Panc1 (cell line): ENCODE measurements at regions not wholly inside any gene's neighbourhood (a gene's known extent, or its start where the extent isn't known, plus 50 kb on each side); places are given as distances from the start of the nearest gene placed in this dataset.

Source experiments
- ATAC-seq: fragments of 200-7000 bp; cut with Tn5 transposase; 2 replicates; pipeline ENCODE4 v1.9.1; 2020; ENCODE audit warnings: mild to moderate bottlenecking, moderate library complexity
- BruUV-seq: library from RNA; stranded (reverse); fragments of 400-500 nt; replicated peaks from 2 replicates; lab custom pipeline; 2021; lab: Mats Ljungman, UMichigan
- CTCF ChIA-PET: fragments of 300-600 bp; sonication (Branson Sonifier 250); formaldehyde crosslinking; loops from one replicate; lab custom pipeline; 2022; ENCODE audit warnings: antibody characterized with exemption; lab: Charles Lee
- POLR2A ChIA-PET: fragments of 300-600 bp; sonication (Branson Sonifier 250); formaldehyde crosslinking; loops from one replicate; lab custom pipeline; 2022; ENCODE audit warnings: antibody characterized with exemption; lab: Charles Lee
- DNase-seq: peaks from one replicate; pipeline ENCODE4 v3.0.0-alpha.2; 2010; ENCODE audit warnings: low read depth, low spot score
- H3K27ac ChIP-seq: 2 replicates; pipeline ENCODE4 v1.5.1; 2011; ENCODE audit warnings: mild to moderate bottlenecking, low read length, inconsistent platforms
- H3K27me3 ChIP-seq: fragments of 200-500 bp; sonication (Bioruptor generic); 2 replicates; pipeline ENCODE4 v1.6.0; 2014; ENCODE audit warnings: low read length, inconsistent platforms; ENCODE audit not compliant: control insufficient read depth, insufficient read depth
- H3K36me3 ChIP-seq: fragments of 200-500 bp; sonication (Bioruptor generic); 2 replicates; pipeline ENCODE4 v1.5.1; 2014; ENCODE audit warnings: inconsistent platforms, mild to moderate bottlenecking, low read length, moderate library complexity; ENCODE audit not compliant: control insufficient read depth, insufficient read depth
- H3K4me1 ChIP-seq: 2 replicates; pipeline ENCODE4 v1.5.1; 2011; ENCODE audit warnings: inconsistent platforms, mild to moderate bottlenecking, low read length, moderate library complexity; ENCODE audit not compliant: control insufficient read depth, insufficient read depth
- H3K4me3 ChIP-seq, 2 experiments: 2 replicates each; pipeline ENCODE4 v1.5.1; 2011 to 2012; ENCODE audit warnings: low read depth in 2 of 2, low read length in 2 of 2, mild to moderate bottlenecking in 2 of 2, inconsistent platforms in 1 of 2, moderate library complexity in 1 of 2
- H3K9me3 ChIP-seq: fragments of 200-500 bp; sonication (Bioruptor generic); 2 replicates; pipeline ENCODE4 v1.5.1; 2014; ENCODE audit warnings: low read depth, mild to moderate bottlenecking, inconsistent platforms, low read length, moderate library complexity; ENCODE audit not compliant: control insufficient read depth, insufficient read depth
- POLR2AphosphoS5 ChIP-seq: IDR thresholded peaks from 2 replicates; pipeline ENCODE4 v1.6.1; 2012; ENCODE audit warnings: mild to moderate bottlenecking, low read depth, low read length, moderate library complexity
- SIN3A ChIP-seq: IDR thresholded peaks from 2 replicates; pipeline ENCODE4 v1.6.1; 2012; ENCODE audit warnings: low read depth, mild to moderate bottlenecking, low read length, moderate library complexity, borderline replicate concordance; ENCODE audit not compliant: insufficient read depth
- TCF7L2 ChIP-seq: IDR thresholded peaks from 2 replicates; pipeline ENCODE4 v1.6.1; 2011; ENCODE audit warnings: mild to moderate bottlenecking, low read depth, low read length, inconsistent platforms
- in situ Hi-C: cut with HindIII; loops from 2 replicates; pipeline ENCODE4 v1.10.0; 2016; ENCODE audit warnings: low sequenced_read_pairs, low pct_unique_long_range_greater_than_20kb
- intact Hi-C: fragments of 100-400 bp; cut with micrococcal nuclease; formaldehyde crosslinking; loops from one replicate; pipeline ENCODE4 v1.10.0; 2022; ENCODE audit not compliant: unreplicated experiment
- TF ChIP-seq, protein P1 (sequence below), 2 experiments: IDR thresholded peaks; 2 replicates each; pipeline ENCODE4 v1.6.1; 2011 to 2012; ENCODE audit warnings: low read depth in 2 of 2, control low read depth in 1 of 2, low read length in 1 of 2, mild to moderate bottlenecking in 1 of 2, moderate library complexity in 1 of 2; ENCODE audit not compliant: insufficient read depth in 1 of 2
- TF ChIP-seq, protein P2 (sequence below): fragments of 450-650 bp; IDR thresholded peaks from 2 replicates; pipeline ENCODE4 v1.5.1; 2017; ENCODE audit warnings: mild to moderate bottlenecking

DNA sequence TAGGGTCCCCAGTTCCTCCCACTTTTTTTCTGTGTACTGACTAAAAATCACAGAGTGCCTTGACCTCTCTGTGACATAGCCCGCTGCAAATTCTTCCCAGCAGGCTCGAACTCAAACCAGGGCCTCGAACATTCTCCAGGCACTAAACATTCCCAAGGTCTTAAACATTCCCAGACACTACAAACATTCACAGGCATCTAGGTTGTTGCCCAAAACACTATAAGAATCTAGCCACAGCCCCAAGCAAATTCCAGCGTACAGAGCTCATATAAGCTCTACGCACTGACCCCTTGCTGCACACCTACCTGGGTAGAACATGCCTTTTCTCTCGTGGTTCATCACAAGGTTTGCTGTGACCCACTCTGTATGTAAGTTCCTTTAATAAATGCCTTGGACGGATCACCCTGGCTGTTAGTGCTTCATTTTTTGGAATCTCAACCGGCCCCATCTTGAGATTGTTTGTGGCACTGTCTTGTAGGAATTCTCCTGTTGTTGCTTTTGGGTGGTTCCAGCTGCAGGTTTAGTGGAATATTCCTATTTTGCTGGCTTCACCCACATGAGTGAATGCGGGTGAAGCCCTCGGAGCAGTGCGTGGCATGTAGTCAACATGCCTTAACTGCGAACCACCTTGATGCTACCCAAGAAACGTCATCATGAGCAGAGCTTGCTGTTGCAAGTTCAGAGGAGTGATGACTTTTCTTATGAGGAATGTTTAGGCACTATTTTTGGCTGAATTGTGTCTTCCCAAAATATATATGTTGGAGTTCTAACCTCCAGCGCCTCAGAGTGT is 230.0 kb downstream of the HS3ST1 start:
- intact Hi-C loops (no loop called here), in situ Hi-C loops (no loop called here)
- BruUV-seq: no TSS peak
- Histone ChIP-seq H3K4me1 (no peaks in the 10 kb centered on the region), H3K4me3 (no peak overlapping the region), H3K27me3 (no peaks in the 10 kb centered on the region), H3K27ac (no peak overlapping the region), H3K36me3 (no peaks in the 10 kb centered on the region), H3K9me3 (no peaks in the 10 kb centered on the region)
- TF ChIP-seq, protein P1, sequence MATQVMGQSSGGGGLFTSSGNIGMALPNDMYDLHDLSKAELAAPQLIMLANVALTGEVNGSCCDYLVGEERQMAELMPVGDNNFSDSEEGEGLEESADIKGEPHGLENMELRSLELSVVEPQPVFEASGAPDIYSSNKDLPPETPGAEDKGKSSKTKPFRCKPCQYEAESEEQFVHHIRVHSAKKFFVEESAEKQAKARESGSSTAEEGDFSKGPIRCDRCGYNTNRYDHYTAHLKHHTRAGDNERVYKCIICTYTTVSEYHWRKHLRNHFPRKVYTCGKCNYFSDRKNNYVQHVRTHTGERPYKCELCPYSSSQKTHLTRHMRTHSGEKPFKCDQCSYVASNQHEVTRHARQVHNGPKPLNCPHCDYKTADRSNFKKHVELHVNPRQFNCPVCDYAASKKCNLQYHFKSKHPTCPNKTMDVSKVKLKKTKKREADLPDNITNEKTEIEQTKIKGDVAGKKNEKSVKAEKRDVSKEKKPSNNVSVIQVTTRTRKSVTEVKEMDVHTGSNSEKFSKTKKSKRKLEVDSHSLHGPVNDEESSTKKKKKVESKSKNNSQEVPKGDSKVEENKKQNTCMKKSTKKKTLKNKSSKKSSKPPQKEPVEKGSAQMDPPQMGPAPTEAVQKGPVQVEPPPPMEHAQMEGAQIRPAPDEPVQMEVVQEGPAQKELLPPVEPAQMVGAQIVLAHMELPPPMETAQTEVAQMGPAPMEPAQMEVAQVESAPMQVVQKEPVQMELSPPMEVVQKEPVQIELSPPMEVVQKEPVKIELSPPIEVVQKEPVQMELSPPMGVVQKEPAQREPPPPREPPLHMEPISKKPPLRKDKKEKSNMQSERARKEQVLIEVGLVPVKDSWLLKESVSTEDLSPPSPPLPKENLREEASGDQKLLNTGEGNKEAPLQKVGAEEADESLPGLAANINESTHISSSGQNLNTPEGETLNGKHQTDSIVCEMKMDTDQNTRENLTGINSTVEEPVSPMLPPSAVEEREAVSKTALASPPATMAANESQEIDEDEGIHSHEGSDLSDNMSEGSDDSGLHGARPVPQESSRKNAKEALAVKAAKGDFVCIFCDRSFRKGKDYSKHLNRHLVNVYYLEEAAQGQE (IDR thresholded peaks at IDR 0.05; ENCODE audit: insufficient read depth in 1 of 2, low read depth in 2 of 2, low read length in 1 of 2): no peak
- no peak for TF ChIP-seq POLR2AphosphoS5
- TF ChIP-seq, protein P2, sequence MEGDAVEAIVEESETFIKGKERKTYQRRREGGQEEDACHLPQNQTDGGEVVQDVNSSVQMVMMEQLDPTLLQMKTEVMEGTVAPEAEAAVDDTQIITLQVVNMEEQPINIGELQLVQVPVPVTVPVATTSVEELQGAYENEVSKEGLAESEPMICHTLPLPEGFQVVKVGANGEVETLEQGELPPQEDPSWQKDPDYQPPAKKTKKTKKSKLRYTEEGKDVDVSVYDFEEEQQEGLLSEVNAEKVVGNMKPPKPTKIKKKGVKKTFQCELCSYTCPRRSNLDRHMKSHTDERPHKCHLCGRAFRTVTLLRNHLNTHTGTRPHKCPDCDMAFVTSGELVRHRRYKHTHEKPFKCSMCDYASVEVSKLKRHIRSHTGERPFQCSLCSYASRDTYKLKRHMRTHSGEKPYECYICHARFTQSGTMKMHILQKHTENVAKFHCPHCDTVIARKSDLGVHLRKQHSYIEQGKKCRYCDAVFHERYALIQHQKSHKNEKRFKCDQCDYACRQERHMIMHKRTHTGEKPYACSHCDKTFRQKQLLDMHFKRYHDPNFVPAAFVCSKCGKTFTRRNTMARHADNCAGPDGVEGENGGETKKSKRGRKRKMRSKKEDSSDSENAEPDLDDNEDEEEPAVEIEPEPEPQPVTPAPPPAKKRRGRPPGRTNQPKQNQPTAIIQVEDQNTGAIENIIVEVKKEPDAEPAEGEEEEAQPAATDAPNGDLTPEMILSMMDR: no peak
- no peak for TF ChIP-seq SIN3A
- TF ChIP-seq TCF7L2: no peak
- POLR2A ChIA-PET: no interaction called here
- ATAC-seq (no peak), DNase-seq (no peak)
- CTCF ChIA-PET: no interaction called here

DNA sequence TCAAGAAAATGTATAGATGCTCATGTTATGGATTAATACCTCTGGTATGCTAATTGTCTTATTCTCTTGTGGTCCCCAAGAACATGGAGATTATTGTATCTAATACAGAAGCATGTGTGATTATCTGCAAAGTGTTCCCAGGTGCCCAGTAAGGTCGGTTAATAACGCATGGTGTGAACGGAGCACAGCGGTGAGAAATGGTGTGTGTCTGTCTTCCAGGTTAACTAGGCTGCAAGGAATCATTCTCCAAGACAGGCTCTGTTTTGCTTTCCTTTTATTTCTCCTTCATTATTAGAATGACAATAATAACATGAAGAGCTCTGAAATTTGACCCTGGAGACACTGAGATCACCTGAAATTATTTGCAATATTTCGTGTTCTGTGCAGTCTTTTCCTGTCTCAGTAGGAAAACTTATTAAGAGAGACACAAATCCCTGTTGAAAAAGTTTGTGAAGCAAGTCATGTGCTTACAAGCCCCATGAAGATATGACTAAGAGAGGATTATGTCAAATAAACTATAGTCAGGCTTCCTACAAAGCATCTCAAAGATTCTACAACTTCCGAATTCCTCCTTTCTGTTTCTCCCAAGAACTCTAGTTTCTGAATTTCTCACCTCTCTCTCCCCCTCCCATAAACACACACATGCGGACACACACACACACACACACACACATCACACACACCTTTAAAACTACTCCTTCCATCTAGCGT is 230.9 kb downstream of the HS3ST1 start:
- no peaks in the 10 kb centered on the region for H3K4me1 ChIP-seq
- TF ChIP-seq, protein P2: no peak
- no peak for TF ChIP-seq POLR2AphosphoS5
- TF ChIP-seq SIN3A: no peak
- TF ChIP-seq, protein P1 (IDR thresholded peaks at IDR 0.05; ENCODE audit: insufficient read depth in 1 of 2, low read depth in 2 of 2, low read length in 1 of 2): no peak
- no peak for TF ChIP-seq TCF7L2
- BruUV-seq: no TSS peak
- no peaks in the 10 kb centered on the region for H3K9me3 ChIP-seq
- intact Hi-C loops (no loop called here), in situ Hi-C loops (no loop called here)
- ATAC-seq (no peak), DNase-seq (no peak)
- no peaks in the 10 kb centered on the region for H3K36me3 ChIP-seq
- ChIA-PET CTCF (no interaction called here), POLR2A (no interaction called here)
- H3K27me3 ChIP-seq: no peaks in the 10 kb centered on the region
- no peak overlapping the region for H3K27ac ChIP-seq
- no peak overlapping the region for H3K4me3 ChIP-seq
